Right lobe of liver (tissue), 4 donors: ENCODE measurements at regions not wholly inside any gene's neighbourhood (a gene's known extent, or its start where the extent isn't known, plus 50 kb on each side); places are given as distances from the start of the nearest gene placed in this dataset.

ENCODE experiments used
- CTCF ChIP-seq, 4 donors: fragments of 200-600 bp in 3 of 4; fragments of 450-650 bp in 1 of 4; IDR thresholded peaks; one replicate each; pipeline versions ENCODE4 v1.5.1 to v1.8.0; 2016 to 2022; ENCODE audit warnings: antibody characterized with exemption in 4 of 4, mild to moderate bottlenecking in 2 of 4
- POLR2A ChIP-seq: fragments of 450-650 bp; IDR thresholded peaks from one replicate; pipeline ENCODE4 v1.6.1; 2017; ENCODE audit warnings: antibody characterized with exemption, mild to moderate bottlenecking
- donor health status: DM: no; HTN: no; CAD: no.
- donor health status: DM: no; HTN: no; CAD: no.
- donor health status: DM: no; HTN: yes; CAD: no.

DNA sequence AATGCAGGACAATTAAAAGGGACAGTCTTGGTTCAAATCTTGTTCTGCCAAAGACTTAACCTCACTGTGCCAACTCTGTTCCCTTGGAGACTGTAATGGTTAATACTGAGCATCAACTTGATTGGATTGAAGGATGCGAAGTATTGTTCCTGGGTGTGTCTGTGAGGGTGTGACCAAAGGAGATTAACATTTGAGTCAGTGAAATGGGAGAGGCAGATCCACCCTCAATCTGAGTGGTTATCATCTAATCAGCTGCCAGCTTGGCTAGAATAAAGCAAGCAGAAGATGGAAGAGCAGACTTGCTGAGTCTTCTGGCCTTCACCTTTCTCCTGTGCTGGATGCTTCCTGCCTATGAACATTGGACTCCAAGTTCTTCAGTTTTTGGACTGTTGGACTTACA lies 474.4 kb downstream of the CD83 start:
- no peak for TF ChIP-seq CTCF (IDR thresholded peaks at IDR 0.05)
- TF ChIP-seq POLR2A: no peak
